Globus pallidus (tissue), 1 donor: ENCODE measurements at regions not wholly inside any gene's neighbourhood (a gene's known extent, or its start where the extent isn't known, plus 50 kb on each side); places are given as distances from the start of the nearest gene placed in this dataset.

Experiments
- DNase-seq: peaks from one replicate; pipeline ENCODE4 v3.0.0-alpha.2; 2015; ENCODE audit warnings: low spot score

- DNase-seq, result no peak
These were observed 97.6 kb downstream of the TM2D1 start for GRCh38 chr1:61627365-61627764.

GRCh38 chr1:61626816-61627215 is 98.1 kb downstream of the TM2D1 start:
- DNase-seq, result no peak

DNA sequence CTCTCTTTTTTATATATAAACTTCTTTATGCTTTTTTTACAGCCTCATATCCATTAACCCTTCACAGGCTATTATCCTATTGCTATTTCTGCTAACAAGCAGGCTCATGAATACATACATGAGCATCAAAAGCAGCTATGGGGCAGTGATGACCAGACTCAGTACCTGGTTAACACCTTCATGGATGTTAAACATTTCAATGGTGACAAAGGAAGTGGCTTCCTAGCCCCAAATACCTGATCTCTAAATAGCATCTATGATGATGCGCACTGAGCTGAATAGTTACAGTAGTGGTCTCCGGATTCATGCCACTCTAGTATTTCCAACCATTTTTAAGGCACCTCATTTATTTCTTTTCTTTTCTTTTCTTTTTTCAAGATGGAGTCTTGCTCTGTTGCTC is 101.1 kb downstream of the TM2D1 start:
- no peak for DNase-seq

DNA sequence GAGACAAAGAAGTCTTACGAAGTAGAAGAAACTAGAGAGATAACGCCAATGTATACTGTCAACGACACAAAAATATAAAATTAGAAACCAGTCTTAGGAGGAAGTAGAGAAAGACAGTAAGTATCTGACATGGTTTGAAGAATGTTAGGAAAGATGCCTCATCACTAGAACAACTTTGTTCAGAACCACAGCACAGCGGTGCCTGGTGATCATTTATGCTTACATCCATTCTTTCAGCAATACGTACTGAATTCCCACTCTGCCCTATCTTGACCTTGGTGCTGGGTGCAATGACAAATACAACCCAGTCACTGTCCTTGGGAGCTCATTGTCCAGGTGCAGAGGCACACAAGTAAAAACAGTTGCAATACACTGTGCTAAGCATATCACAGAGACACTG is 104.4 kb downstream of the TM2D1 start:
- DNase-seq, result no peak

GRCh38 chr1:61618755-61619154 is 106.2 kb downstream of the TM2D1 start:
- DNase-seq, result no peak

DNA sequence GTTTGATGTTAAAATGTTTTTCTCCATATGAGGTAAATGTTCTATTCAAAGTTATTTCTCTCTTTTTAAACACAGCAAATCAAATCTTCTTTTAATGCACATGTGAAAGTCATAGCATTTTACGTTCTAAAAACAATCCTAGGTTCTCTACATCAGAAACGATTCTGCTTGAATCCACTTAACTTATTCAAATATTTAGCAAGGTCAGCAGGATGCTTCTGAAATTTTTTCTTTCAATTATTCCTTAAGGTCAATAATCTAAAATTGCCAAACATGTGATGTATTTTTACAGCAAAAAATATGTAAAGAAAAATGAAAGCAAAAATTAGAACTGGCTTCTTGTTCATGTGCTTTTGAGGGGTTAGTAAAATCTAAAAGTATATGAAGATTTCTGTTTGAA is 106.7 kb downstream of the TM2D1 start:
- no peak for DNase-seq

- no peak for DNase-seq
These were observed 108.1 kb downstream of the TM2D1 start for GRCh38 chr1:61616830-61617229.

DNA sequence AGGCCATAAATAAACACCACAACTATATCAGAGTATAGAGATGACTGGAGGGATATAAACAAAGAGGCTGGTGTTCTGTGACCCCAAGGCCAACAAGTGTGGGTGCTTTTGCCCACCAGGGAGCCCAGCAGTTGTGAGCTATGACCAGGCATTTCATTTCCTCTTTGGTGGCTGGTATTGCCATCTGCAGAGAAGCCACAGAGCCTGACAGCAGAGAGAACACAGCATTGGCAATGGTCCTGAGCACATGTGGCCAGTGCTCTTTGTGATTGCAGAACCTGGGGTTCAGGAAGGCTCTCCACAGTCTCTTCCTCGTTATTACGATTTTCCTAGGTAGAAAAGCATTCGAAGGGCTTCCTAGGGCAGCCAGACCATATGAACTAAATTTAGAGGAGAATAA is 112.3 kb downstream of the TM2D1 start:
- DNase-seq, result peak; percentile 20

- no peak for DNase-seq
These were observed 115.9 kb downstream of the TM2D1 start for GRCh38 chr1:61609040-61609439.

DNA sequence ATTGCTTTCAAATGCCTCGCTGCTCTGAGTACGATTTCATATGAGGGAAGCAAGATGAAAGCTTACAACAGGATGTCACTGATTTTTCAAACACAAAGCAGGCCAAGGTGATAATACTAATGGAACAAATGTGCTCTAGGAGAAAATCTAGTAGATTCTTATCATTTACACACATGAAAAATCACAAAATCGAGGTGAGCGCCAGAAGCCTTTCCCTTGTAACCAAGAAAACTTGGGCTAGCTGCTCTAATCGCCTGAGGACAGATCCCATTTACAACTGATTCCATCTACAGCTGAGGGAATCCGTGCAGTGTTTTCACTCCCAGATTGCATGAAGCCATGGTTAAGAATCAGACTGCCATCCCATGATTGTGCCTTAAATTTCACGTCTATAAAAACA is 117.5 kb downstream of the TM2D1 start:
- DNase-seq, result no peak

GRCh38 chr1:61606448-61607312 is 118.3 kb downstream of the TM2D1 start:
- DNase-seq, result no peak

- DNase-seq, result no peak
These were observed 119.2 kb downstream of the TM2D1 start for GRCh38 chr1:61605607-61606321.

DNA sequence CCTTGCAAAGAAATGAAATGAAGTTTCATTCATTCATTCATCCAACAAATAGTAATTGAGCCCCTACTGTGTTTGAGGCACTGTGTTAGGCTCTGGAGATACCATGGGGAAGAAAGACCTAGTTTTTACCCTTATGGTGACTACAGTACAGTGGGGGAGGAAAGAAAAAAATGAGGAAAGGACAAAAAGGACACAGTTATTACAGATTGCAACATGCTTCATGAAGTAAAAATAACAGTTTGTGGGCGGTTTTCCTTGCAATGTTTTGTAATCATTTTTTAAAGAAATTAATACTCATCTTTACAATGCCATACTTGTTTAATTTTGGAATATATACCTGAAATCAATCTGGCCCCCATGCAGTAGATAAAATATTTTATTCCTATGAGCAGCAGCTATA is 120.3 kb downstream of the TM2D1 start:
- no peak for DNase-seq

GRCh38 chr1:61604261-61604660 is 120.7 kb downstream of the TM2D1 start:
- DNase-seq, result no peak

GRCh38 chr1:61602663-61603062 is 122.3 kb downstream of the TM2D1 start:
- no peak for DNase-seq

DNA sequence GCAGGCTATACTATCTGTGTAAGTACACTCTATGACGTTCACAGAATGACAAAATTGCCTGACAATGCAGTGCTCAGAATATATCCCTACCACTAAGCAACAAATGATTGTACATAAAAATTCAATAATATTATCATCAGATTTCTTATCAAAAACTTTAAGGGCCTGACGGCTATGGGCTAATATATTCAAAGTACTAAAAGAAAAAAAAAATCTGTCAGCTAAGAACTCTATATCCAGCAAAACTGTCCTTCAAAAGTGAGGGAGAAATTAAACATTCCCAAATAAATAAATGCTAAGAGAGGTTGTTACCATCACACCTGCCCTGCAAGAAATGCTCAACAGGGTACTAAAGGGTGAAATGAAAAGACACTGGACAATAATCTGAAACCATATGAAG is 127.3 kb downstream of the TM2D1 start:
- no peak for DNase-seq

- DNase-seq, result no peak
These were observed 131.6 kb downstream of the TM2D1 start for GRCh38 chr1:61593331-61593730.

GRCh38 chr1:61591351-61591750 is 133.6 kb downstream of the TM2D1 start:
- DNase-seq, result no peak

- no peak for DNase-seq
These were observed 135.9 kb downstream of the TM2D1 start for GRCh38 chr1:61588736-61589672.

DNA sequence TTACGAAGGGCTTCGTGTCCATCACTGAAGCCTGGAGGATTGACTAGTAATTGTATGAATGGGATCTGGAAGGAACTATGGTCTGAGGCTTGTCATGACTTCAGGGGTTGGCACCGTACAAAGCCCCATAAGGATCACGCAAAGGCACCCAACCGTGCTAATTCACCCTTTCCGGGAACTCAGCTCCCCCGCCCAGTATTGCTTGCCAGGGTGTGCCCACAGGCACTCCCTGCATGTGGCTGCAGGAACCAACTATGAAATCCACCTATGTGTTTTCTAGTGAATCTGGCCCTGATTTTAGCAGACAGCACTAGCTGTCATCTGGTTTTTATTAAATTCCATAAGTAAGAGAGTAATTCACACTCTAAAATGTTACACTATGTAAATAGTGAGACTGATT is 139.2 kb downstream of the TM2D1 start:
- DNase-seq, result no peak

- DNase-seq, result no peak
These were observed 141.2 kb downstream of the TM2D1 start for GRCh38 chr1:61583703-61584102.

DNA sequence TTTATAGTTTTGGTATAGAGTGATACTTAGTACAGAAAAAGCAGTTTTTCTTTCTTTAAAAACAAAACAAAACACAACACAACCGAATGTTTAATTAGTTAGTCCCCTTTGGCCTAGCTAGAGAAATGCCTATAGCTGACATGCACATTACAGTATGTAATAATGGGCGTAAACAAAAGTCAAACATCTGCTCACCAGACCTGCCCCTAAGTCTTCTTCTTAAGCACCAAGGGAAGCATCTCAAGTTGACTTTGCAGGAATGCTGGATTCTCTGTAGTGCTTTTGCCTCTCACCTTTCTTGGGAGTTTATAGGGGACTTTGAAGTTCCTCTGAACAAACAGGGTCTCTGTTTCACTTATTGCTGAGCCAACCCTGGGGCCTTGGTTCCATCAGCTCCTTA is 143.7 kb downstream of the TM2D1 start:
- no peak for DNase-seq
